Fibroblast of villous mesenchyme (primary cell): ENCODE measurements at regions not wholly inside any gene's neighbourhood (a gene's known extent, or its start where the extent isn't known, plus 50 kb on each side); places are given as distances from the start of the nearest gene placed in this dataset.
"Not testable (repeated sequence)": the region's sequence is repeated elsewhere in the genome, so short reads cannot be mapped to it uniquely, and the experiment has no call there.

Experiments
- DNase-seq: peaks from one replicate; pipeline ENCODE4 v3.0.0-alpha.2; 2010; ENCODE audit warnings: low read depth
- H3K4me3 ChIP-seq: 2 replicates; pipeline ENCODE4 v1.5.1; 2011; ENCODE audit warnings: low read depth, mild to moderate bottlenecking, low read length
- TF ChIP-seq, protein P1 (sequence below): IDR thresholded peaks from 2 replicates; pipeline ENCODE4 v1.5.1; 2012; ENCODE audit warnings: low read depth, mild to moderate bottlenecking, low read length; ENCODE audit not compliant: insufficient read depth

DNA sequence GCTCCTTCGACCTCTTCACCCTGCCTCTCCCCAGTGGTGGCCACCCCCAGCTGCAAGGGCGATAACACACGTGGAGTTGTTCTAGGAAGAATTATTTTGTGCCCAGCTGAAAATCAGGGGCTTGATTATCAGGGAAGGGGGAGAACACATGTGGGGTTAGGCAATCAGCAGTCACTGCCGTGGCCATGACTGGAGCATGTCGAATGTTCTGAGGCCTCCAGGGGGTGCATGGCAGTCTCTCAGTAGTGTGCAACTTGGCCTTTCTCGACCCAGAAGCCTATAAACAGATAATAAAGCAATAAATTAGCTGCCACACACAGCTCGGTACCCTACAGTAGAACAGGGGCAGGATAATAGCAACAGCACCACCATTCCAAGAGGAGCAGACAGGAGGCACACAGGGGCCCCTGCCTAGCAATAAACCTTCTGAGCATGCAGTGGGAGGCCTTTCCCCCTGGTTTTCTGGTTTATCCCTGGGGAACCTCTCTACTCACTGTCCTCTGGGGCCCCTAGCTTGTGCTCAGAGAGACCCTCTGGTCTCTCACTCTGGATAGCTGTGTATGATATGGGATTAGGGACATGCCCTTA, 308.2 kb upstream of the PLGLB2 start:
- peak; percentile 51 for DNase-seq
- TF ChIP-seq, protein P1, sequence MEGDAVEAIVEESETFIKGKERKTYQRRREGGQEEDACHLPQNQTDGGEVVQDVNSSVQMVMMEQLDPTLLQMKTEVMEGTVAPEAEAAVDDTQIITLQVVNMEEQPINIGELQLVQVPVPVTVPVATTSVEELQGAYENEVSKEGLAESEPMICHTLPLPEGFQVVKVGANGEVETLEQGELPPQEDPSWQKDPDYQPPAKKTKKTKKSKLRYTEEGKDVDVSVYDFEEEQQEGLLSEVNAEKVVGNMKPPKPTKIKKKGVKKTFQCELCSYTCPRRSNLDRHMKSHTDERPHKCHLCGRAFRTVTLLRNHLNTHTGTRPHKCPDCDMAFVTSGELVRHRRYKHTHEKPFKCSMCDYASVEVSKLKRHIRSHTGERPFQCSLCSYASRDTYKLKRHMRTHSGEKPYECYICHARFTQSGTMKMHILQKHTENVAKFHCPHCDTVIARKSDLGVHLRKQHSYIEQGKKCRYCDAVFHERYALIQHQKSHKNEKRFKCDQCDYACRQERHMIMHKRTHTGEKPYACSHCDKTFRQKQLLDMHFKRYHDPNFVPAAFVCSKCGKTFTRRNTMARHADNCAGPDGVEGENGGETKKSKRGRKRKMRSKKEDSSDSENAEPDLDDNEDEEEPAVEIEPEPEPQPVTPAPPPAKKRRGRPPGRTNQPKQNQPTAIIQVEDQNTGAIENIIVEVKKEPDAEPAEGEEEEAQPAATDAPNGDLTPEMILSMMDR: peak; percentile 38
- not testable (repeated sequence) for H3K4me3 ChIP-seq

DNA sequence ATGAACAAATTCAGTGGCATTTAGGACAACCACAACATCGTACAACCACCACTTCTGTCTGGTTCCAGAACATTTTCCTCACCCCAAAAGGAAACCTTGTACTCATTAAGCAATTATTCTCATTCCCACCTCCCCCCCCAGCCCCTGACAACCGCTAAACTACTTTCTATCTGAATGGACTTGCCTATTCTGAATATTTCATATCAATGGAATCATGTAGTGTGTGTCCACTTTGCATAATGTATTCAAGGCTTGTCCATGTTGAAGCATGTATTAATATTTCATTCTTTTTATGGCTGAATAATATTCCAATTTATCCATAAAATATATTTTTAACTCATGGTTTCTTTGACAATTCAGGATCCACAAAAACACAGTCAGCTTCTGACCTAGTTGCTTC, 307.2 kb upstream of the PLGLB2 start:
- not testable (repeated sequence) for DNase-seq, H3K4me3 ChIP-seq

DNA sequence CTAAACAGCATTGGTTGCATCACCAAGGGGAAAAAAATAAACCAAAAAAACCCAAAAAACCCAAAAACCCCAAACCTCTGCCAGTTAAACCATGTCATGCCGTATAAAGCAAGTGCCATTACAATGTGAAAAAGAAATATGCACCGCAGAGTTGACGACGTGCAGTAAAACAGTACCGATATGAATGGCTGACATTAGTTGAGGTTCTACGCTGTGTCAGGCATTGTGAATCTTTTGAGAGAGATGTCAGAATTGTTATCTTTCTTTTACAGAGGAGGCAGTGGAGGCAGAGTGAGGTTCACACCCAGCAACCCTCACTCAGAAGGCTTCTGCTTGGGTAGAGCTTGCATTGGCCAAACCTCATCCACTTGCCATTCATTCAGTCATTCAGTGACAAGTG, 306.5 kb upstream of the PLGLB2 start:
- not testable (repeated sequence) for H3K4me3 ChIP-seq, DNase-seq

DNA sequence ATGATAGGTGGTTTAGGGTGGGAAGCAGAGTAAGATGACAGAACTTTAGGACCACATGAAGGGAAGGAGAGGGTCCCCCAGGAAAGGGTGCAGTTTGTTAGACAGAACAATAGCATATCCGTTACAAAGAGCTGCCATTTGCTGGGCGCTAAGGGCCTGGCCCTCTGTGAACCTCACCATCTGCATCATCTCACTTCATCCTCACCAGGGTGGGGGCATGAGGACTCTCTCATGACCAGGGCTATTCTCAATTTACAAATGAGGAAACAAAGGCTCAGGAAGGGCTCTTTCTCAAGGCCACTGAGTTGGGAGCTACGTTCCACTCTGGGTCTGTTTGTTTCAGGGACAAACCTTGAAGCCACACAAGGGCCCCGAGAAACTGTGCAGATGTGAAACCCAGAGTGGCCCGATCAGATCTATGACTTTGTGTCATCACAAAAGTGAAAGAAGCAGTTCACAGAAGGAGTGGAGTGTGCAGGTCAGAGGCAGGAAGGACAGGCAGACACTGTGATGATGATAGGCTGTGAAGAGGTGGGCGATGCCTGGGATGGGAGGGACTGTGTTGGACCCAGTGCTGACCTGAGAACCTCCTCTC, 304.8 kb upstream of the PLGLB2 start:
- not testable (repeated sequence) for DNase-seq, H3K4me3 ChIP-seq

DNA sequence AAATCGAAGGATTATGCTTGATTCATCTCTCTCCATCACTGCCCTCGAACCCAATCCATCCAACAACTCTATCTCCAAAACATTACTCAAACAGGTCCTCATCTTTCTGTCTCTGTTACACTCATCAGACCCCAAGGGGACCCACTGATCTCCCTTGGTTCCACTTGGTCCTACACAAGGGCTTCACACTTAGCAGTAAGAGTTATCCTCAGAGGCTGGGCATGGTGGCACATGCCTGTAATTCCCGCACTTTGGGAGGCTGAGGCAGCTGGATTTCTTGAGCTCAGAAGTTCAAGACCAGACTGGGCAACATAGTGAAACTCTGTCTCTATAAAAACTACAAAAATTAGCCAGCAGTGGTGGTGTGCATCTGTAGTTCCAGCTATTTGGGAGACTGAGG, 302.9 kb upstream of the PLGLB2 start:
- not testable (repeated sequence) for DNase-seq, H3K4me3 ChIP-seq

DNA sequence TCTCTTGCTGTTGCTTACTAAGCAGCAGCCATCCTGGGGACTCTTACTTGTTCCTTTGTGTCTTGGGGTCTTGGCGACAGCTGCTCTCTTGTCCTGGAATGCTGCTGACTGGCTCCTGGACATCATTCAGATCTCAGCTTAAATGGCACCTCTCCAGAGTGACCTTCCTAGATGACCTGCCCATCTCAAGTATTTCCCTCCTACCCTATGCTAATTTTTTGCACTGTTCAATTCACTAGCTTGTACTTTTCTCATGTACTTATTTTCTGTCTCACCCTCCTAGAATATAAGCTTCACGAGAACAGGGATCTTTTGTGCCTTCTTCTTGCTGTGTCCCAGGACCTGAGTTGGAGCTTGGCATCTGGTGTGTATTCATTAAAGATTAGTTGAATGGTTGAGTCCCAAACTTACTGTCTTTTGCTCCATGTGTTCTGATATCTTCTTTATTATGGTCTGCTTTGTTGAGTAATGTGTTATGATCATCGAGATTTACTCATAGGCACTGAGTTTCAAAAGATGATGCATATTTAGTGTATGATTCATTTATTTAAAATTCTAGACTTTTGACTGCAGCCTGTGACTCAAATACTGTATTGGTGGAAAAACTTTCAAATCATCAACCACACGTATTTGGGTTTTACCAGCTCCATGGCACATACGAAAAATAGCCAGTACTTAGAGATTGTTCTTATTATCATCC, 302.1 kb upstream of the PLGLB2 start:
- peak; percentile 23 for DNase-seq
- not testable (repeated sequence) for H3K4me3 ChIP-seq

GRCh38 chr2:87446313-87446696, 301.6 kb upstream of the PLGLB2 start:
- H3K4me3 ChIP-seq: not testable (repeated sequence)
- peak; percentile 14 for DNase-seq

DNA sequence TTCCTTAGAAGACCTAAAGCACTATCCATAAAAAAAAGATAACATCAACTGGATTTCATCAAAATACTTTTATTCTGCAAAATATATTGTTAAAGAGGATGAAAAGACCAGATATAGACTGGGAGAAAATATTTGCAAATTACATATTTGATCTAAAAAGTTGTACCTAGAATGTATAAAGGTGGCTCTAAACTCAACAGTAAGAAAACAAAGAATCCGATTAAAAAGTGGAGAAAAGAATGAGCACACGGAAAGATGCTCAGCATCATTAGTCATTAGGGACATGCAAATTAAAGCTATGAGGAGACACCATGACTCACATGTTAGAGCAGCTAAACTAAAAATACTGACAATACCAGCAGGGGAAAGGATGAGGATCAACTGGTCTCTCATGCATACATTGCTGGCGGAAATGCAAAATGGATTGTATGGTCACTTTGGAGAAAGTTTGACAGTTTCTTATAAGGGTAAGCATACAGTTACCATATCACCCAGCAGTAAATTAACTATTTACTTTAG, 298.4 kb upstream of the PLGLB2 start:
- not testable (repeated sequence) for H3K4me3 ChIP-seq, DNase-seq

DNA sequence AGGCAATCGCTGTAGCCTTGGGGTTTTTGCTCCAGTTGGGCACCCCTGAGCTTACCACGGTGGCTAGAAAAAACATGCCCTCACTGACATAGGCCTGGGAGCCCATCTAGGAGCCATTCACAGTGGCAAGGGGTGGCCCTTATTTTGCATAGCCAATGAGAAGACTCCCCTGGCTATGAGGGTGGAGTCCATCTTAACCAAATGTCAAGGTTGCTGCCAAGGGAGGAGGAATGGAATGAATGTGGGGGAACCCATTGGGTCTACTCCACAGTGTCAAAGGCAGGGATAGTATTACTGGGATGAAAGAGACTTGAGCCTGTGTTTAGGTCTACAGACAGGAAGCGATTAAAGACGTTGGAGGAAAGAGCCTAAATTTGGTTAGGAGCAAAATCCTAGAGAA, 295.7 kb upstream of the PLGLB2 start:
- not testable (repeated sequence) for DNase-seq

GRCh38 chr2:87452861-87453260, 295.0 kb upstream of the PLGLB2 start:
- DNase-seq: peak; percentile 53
- H3K4me3 ChIP-seq: not testable (repeated sequence)

More for the DNA sequence above, 295.7 kb upstream of the PLGLB2 start:
- H3K4me3 ChIP-seq: not testable (repeated sequence)

DNA sequence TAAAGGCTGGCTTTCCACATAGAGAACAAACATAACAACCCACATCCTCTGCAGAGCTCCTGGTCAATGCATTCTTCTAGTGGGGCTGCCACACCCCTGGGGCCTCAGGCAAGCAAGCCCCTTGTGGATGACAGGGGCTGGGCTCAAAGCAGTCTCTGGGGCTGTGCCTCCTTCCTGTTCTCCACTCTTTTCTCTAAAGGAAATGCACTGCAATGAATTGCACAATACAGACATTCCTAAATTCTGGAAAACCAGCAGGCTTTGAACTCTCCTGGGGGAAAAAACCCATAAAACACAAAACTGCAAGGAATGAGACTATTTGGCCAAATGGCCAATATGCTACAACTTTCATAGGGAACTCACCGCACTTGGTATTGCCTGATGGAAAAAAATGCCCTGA, 293.9 kb upstream of the PLGLB2 start:
- H3K4me3 ChIP-seq: not testable (repeated sequence)
- peak; percentile 85 for DNase-seq

GRCh38 chr2:87454421-87454820, 293.5 kb upstream of the PLGLB2 start:
- not testable (repeated sequence) for H3K4me3 ChIP-seq
- DNase-seq: peak; percentile 57

- peak overlapping the region; percentile 57 for H3K4me3 ChIP-seq
- DNase-seq: not testable (repeated sequence)
These were observed 292.6 kb upstream of the PLGLB2 start for GRCh38 chr2:87455209-87455853.

DNA sequence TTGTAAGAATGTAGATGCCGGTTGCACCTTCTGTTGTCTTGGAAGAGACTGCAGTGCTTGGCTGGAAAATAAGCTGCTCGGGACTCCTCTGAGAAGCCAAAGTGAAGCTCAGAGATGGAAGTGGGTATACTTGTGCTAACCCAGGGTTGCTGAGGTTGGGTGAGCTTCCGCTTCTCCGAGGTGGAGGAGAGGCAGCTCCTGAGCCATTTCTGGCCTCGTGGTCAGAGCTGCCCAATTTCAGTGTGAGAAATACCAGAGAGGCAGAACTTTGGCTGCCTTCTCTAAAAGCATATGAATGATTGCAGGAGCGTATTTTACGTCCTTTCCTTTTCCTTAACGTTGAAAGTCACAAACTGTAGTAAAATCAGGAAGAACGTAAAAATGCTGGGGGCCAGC, 292.0 kb upstream of the PLGLB2 start:
- not testable (repeated sequence) for DNase-seq
- H3K4me3 ChIP-seq: peak overlapping the region; percentile 57

DNA sequence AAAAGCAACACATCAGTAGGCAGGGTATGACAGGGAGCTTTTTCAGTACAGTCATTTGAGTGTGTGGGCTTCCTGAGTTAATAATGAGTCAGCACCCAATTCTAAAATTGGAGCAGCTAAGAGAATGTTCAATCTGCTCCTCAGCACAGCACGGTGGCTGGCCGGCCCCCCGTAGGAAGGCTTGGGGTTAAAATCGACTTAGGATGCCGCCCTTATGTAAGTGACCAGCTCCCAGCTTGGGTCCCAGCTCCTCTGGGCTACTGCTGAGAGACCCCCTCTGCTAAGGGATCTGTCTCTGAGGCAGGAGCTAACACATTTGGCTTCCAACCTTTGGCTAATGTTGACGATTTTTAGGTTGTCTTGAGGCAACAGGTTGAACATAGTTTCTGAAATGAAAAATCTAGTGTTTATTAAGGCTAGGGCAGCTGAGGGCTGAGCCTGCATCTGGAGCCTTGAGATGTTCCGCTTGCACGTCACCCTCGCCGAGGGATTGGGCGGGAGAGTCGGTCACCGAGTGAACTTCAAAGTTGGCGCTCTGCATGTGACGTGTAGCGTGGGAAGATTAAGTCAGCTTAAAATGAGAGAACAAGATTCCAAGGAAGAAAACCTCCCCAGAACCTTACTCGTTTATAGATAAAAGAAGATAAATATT, 291.3 kb upstream of the PLGLB2 start:
- peak overlapping the region; percentile 61 for H3K4me3 ChIP-seq
- DNase-seq: peak; percentile 14

- H3K4me3 ChIP-seq: peak overlapping the region; percentile 33
- DNase-seq: not testable (repeated sequence)
These were observed 290.8 kb upstream of the PLGLB2 start for GRCh38 chr2:87457129-87457499.

DNA sequence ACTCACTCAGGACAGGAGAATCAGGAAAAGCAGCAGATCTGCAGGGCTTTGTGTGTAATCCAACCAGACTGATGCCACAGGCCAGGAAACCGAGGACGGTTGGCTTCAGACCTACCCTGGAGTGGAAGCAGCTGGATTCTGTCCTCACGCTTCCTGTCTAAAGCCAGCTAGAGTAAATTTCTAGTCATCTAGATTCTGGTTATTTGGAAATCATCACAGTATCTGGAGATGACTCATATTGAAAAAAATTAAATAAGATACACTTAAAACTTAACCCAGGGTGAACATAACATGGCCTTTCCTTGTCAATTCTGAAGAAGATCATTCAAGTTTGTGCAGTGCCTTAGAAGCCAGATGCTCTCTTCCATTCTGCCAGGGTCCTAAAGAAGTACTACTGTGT, 288.9 kb upstream of the PLGLB2 start:
- H3K4me3 ChIP-seq: peak overlapping the region; percentile 46
- DNase-seq: not testable (repeated sequence)

DNA sequence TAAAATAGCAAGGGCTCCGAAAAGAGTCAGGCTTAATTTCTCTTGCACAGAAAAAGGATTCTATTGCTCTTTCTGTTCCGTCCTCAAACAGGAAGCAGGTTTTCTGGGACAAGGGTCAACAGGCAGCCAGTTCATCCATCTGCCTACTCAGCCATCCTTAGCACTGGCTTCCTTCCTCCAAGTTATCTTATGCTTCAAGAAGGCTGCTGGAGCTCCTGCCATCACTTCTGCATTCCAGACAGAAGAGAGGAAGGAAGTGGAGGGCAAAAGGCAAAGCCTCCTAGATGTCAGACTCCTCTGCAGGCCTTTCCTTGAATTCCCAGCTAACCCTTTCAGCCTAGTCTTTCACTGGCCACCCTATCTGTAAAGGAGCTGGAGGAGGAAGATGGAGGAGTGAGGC, 287.8 kb upstream of the PLGLB2 start:
- not testable (repeated sequence) for H3K4me3 ChIP-seq, DNase-seq
